Cardiac muscle cell (in vitro differentiated cells and primary cell): ENCODE measurements at regions not wholly inside any gene's neighbourhood (a gene's known extent, or its start where the extent isn't known, plus 50 kb on each side); places are given as distances from the start of the nearest gene placed in this dataset.

Experiments
- DNase-seq, 2 donors: peaks; one replicate each; pipeline versions ENCODE4 v3.0.0 to v3.0.0-alpha.2; 2010 to 2017; ENCODE audit warnings: low read depth in 1 of 2, low spot score in 1 of 2
- H3K27ac ChIP-seq: fragments of 200-600 bp; sonication (generic); 2 replicates; pipeline ENCODE4 v1.5.1; 2016
- H3K27me3 ChIP-seq: fragments of 200-600 bp; sonication (generic); 2 replicates; pipeline ENCODE4 v1.6.0; 2016; ENCODE audit warnings: control low read depth
- H3K36me3 ChIP-seq: fragments of 200-600 bp; sonication (generic); 2 replicates; pipeline ENCODE4 v1.5.1; 2016; ENCODE audit warnings: control low read depth
- H3K4me1 ChIP-seq: fragments of 200-600 bp; sonication (generic); 2 replicates; pipeline ENCODE4 v1.8.1; 2017; ENCODE audit warnings: low read depth, mild to moderate bottlenecking, mixed run types
- H3K4me3 ChIP-seq: fragments of 200-600 bp; sonication (generic); 2 replicates; pipeline ENCODE4 v1.5.1; 2016; ENCODE audit warnings: mild to moderate bottlenecking
- H3K9me3 ChIP-seq: fragments of 200-600 bp; sonication (generic); 2 replicates; pipeline ENCODE4 v1.5.1; 2017; ENCODE audit warnings: low read depth, mild to moderate bottlenecking, control low read depth
- CTCF ChIP-seq: IDR thresholded peaks from 2 replicates; pipeline ENCODE4 v1.5.1; 2012; ENCODE audit warnings: low read depth, mild to moderate bottlenecking, low read length

DNA sequence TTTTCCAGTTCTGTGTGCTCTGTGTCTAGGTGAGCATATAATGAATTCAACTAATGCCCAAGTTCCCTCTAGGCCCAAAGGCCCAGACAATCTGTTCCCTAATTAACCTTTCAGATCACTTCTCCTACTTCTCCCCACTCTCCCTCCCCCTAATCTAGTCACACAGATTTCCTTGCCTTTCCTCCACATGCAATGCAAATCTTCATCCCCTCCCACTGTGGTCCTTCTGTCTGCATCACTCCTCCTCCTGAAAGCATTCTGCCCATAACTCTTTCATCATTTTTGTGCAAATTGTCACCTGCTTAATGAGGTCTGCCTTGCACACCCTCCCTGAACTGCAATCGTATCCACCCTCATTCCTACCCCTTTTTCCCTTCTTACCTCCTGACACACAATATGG, 346.6 kb downstream of the FBXO8 start:
- DNase-seq, result no peak
- TF ChIP-seq CTCF, result no peak
- H3K4me3 ChIP-seq, result no peak overlapping the region

DNA sequence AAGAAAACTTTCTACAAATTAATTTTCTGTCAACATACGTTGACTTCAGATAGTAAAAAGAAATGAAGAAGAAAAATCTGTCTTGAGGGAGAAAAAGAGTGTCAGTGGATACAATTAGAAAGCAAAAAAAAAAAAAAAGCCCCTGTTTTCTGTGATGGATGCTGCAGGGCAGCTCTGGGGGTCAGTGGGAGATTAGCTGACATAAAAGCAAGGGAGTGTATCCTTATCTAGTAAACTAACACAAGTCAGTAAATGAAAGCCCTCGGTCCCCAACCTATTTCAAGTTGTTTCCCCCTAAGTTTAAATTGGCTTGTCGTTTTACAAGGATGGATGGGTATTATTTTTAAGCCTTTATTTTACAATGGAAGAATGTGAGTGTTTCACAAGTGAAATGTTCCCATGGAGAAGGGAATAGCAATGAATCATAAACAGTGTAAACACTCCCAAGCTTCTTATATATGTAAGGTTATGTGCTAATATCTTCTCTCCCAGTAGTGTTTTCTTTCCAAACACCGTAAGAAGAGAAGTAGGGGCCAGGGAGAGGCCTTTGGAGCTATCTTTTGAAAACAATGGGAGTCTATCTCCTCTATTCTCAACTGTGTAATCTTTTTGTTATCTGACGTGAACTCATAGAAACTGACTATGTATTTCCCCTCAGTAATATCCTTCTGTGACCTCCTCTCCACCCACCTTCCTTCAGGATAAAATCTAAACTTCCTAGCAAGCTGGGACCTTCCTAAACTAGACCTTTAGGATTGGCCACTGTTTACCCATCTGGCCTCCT, 347.7 kb downstream of the FBXO8 start:
- H3K9me3 ChIP-seq, result no peaks in the 10 kb centered on the region
- peaks cover 74% of the 10 kb centered on the region for H3K4me1 ChIP-seq
- no peaks in the 10 kb centered on the region for H3K36me3 ChIP-seq
- H3K4me3 ChIP-seq, result no peak overlapping the region
- TF ChIP-seq CTCF, result no peak
- DNase-seq, result peak in 1 of 2 donors; percentile 71
- no peaks in the 10 kb centered on the region for H3K27me3 ChIP-seq
- peak overlapping the region; percentile 75 for H3K27ac ChIP-seq

More for the DNA sequence above, 346.6 kb downstream of the FBXO8 start:
- Histone ChIP-seq H3K4me1 (peaks cover 66% of the 10 kb centered on the region), H3K27me3 (no peaks in the 10 kb centered on the region), H3K36me3 (no peaks in the 10 kb centered on the region), H3K9me3 (no peaks in the 10 kb centered on the region), H3K27ac (peak overlapping the region; percentile 75)

- peak; percentile 18 to 48 for DNase-seq
- TF ChIP-seq CTCF, result no peak
- Histone ChIP-seq H3K27me3 (no peaks in the 10 kb centered on the region), H3K36me3 (no peaks in the 10 kb centered on the region), H3K27ac (peak overlapping the region; percentile 78), H3K4me3 (no peak overlapping the region), H3K4me1 (peaks cover 72% of the 10 kb centered on the region), H3K9me3 (no peaks in the 10 kb centered on the region)
These were observed 348.4 kb downstream of the FBXO8 start for GRCh38 chr4:173934933-173935620.

- peak in 1 of 2 donors; percentile 22 for DNase-seq
- peak overlapping the region; percentile 78 for H3K27ac ChIP-seq
- TF ChIP-seq CTCF, result no peak
- no peaks in the 10 kb centered on the region for H3K27me3 ChIP-seq
- H3K36me3 ChIP-seq, result no peaks in the 10 kb centered on the region
- H3K4me1 ChIP-seq, result peaks cover 67% of the 10 kb centered on the region
- no peaks in the 10 kb centered on the region for H3K9me3 ChIP-seq
- no peak overlapping the region for H3K4me3 ChIP-seq
These were observed 349.3 kb downstream of the FBXO8 start for GRCh38 chr4:173934201-173934600.

DNA sequence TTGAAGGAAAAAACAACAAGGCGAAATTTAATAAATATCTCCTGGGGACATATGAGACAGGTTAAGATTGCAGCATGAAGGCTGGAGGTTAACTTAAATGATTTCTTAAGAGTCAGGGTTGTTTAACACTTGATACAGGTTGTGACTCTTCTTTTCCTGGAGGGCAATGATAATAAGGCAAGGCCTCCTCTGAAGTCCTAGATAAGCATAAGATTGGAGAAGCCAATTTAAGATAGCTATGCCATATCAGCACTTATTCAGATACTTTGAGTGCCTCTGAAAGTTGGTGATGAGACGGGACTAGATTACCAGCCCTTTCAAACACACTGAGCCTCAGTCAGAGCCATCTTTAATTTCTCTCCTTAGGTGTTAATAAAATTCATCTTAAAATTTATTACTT, 350.8 kb downstream of the FBXO8 start:
- Histone ChIP-seq H3K9me3 (no peaks in the 10 kb centered on the region), H3K27ac (peak overlapping the region; percentile 7), H3K27me3 (no peaks in the 10 kb centered on the region), H3K4me1 (peaks cover 67% of the 10 kb centered on the region), H3K4me3 (no peak overlapping the region), H3K36me3 (no peaks in the 10 kb centered on the region)
- no peak for DNase-seq
- TF ChIP-seq CTCF, result no peak
